Common myeloid progenitor, CD34-positive (primary cell): ENCODE measurements at regions not wholly inside any gene's neighbourhood (a gene's known extent, or its start where the extent isn't known, plus 50 kb on each side); places are given as distances from the start of the nearest gene placed in this dataset.
"Not testable (repeated sequence)": the region's sequence is repeated elsewhere in the genome, so short reads cannot be mapped to it uniquely, and the experiment has no call there.

ENCODE experiments used
- CTCF ChIA-PET: fragments of 350-600 bp; sonication (Branson Sonifier 250); formaldehyde crosslinking; loops from one replicate; lab custom pipeline; 2021; ENCODE audit warnings: antibody characterized with exemption; lab: Charles Lee
- POLR2A ChIA-PET: fragments of 350-600 bp; sonication (Branson Sonifier 250); formaldehyde crosslinking; loops from one replicate; lab custom pipeline; 2021; ENCODE audit warnings: antibody characterized with exemption; lab: Charles Lee
- DNase-seq, 3 donors: peaks; one replicate each; pipeline versions ENCODE4 v3.0.0 to v3.0.0-alpha.2; 2013
- H3K27ac ChIP-seq, 2 experiments: 1 replicate in 1 of 2; 2 replicates in 1 of 2; pipeline ENCODE4 v1.7.0; 2013; ENCODE audit warnings: inconsistent platforms in 2 of 2, low read length in 2 of 2, mild to moderate bottlenecking in 2 of 2, low read depth in 1 of 2, moderate library complexity in 1 of 2; ENCODE audit not compliant: severe bottlenecking in 2 of 2, insufficient read depth in 1 of 2, poor library complexity in 1 of 2
- H3K27me3 ChIP-seq, 5 experiments: replicated peaks in 2 of 5; 1 replicate in 3 of 5; 2 replicates in 2 of 5; pipeline versions ENCODE4 v1.6.1 to v1.7.0; 2013; ENCODE audit warnings: low read length in 4 of 5, mild to moderate bottlenecking in 2 of 5, moderate library complexity in 2 of 5, inconsistent platforms in 1 of 5; ENCODE audit not compliant: insufficient read depth in 5 of 5, control insufficient read depth in 4 of 5
- H3K36me3 ChIP-seq, 4 experiments: 1 replicate in 2 of 4; 2 replicates in 2 of 4; pipeline versions ENCODE4 v1.6.1 to v1.7.0; 2013; ENCODE audit warnings: low read length in 3 of 4, control low read depth in 1 of 4, mild to moderate bottlenecking in 1 of 4; ENCODE audit not compliant: control insufficient read depth in 4 of 4, insufficient read depth in 4 of 4
- H3K4me1 ChIP-seq, 4 experiments: 1 replicate in 3 of 4; 2 replicates in 1 of 4; pipeline versions ENCODE4 v1.6.1 to v1.7.1; 2013; ENCODE audit warnings: low read length in 3 of 4, mild to moderate bottlenecking in 3 of 4, control low read depth in 1 of 4, inconsistent platforms in 1 of 4, moderate library complexity in 1 of 4; ENCODE audit not compliant: control insufficient read depth in 4 of 4, insufficient read depth in 4 of 4; ENCODE audit errors: control extremely low read depth in 1 of 4
- H3K4me3 ChIP-seq, 7 experiments: 1 replicate in 4 of 7; 2 replicates in 3 of 7; pipeline versions ENCODE4 v1.5.1 to v1.7.0; 2013; ENCODE audit warnings: mild to moderate bottlenecking in 7 of 7, low read length in 6 of 7, moderate library complexity in 6 of 7, inconsistent platforms in 2 of 7, low read depth in 2 of 7, control low read depth in 1 of 7; ENCODE audit not compliant: insufficient read depth in 4 of 7, control insufficient read depth in 1 of 7; ENCODE audit errors: extremely low read depth in 1 of 7
- H3K9me3 ChIP-seq, 5 experiments: 1 replicate in 4 of 5; 2 replicates in 1 of 5; pipeline versions ENCODE4 v1.6.1 to v1.7.1; 2013; ENCODE audit warnings: low read length in 4 of 5, mild to moderate bottlenecking in 2 of 5, inconsistent platforms in 1 of 5, low read depth in 1 of 5, moderate library complexity in 1 of 5; ENCODE audit not compliant: control insufficient read depth in 4 of 5, insufficient read depth in 2 of 5; ENCODE audit errors: control extremely low read depth in 1 of 5
- WGBS: methylation state at CpG from one replicate; pipeline ENCODE4 v1.1.5; 2013; ENCODE audit not compliant: insufficient coverage; 5-methylcytosine and 5-hydroxymethylcytosine counted together

- CTCF ChIA-PET = interaction anchor here (0.7 to 1.9 kb wide), 8 partner anchors 20 to 530 kb away, joined by 3 to 7 read pairs (median 4); no protein-coding TSS in a partner anchor
- DNase-seq = peak; percentile 44 to 71 (median 70)
- no peak overlapping the region for H3K4me3 ChIP-seq
- H3K27ac ChIP-seq = no peak overlapping the region
- H3K36me3 ChIP-seq = no peaks in the 10 kb centered on the region
- no CpG with 5 or more reads among the region's 3 CpGs for WGBS
- POLR2A ChIA-PET = no interaction called here
- no peaks in the 10 kb centered on the region for H3K9me3 ChIP-seq
- peaks cover 0 to 4% (median 0%) of the 10 kb centered on the region in 4 experiments for H3K4me1 ChIP-seq
- H3K27me3 ChIP-seq = peaks cover 0 to 10% (median 0%) of the 10 kb centered on the region in 5 experiments
These were observed 53.9 kb upstream of the HEPH start for GRCh38 chrX:66110112-66110511.

- CTCF ChIA-PET = interaction anchor here (1.1 to 1.5 kb wide), 2 partner anchors 102 to 515 kb away, joined by 3 read pairs; no protein-coding TSS in a partner anchor
- H3K27me3 ChIP-seq, H3K4me3 ChIP-seq, H3K36me3 ChIP-seq, DNase-seq, H3K9me3 ChIP-seq, H3K27ac ChIP-seq, POLR2A ChIA-PET, H3K4me1 ChIP-seq: not testable (repeated sequence)
- 83% methylated on average over 1 of the region's 4 CpGs for WGBS
These were observed 56.2 kb upstream of the HEPH start for GRCh38 chrX:66107860-66108259.

- H3K36me3 ChIP-seq, H3K4me1 ChIP-seq, POLR2A ChIA-PET, H3K27me3 ChIP-seq, DNase-seq, CTCF ChIA-PET, H3K9me3 ChIP-seq, H3K4me3 ChIP-seq, H3K27ac ChIP-seq: not testable (repeated sequence)
- WGBS = 40% methylated on average over 1 of the region's 3 CpGs
These were observed 61.6 kb upstream of the HEPH start for GRCh38 chrX:66102398-66102797.

GRCh38 chrX:66098162-66098561 is 58.3 kb upstream of the VSIG4 start:
- POLR2A ChIA-PET = no interaction called here
- WGBS = no CpG with 5 or more reads among the region's 2 CpGs

GRCh38 chrX:66096987-66097386 is 57.1 kb upstream of the VSIG4 start:
- H3K36me3 ChIP-seq, H3K4me1 ChIP-seq, H3K9me3 ChIP-seq, CTCF ChIA-PET, H3K4me3 ChIP-seq, POLR2A ChIA-PET, H3K27ac ChIP-seq, DNase-seq, H3K27me3 ChIP-seq: not testable (repeated sequence)
- no CpG with 5 or more reads among the region's 16 CpGs for WGBS

More at GRCh38 chrX:66098162-66098561, 58.3 kb upstream of the VSIG4 start:
- Histone ChIP-seq H3K9me3 (peaks cover 0 to 2% (median 0%) of the 10 kb centered on the region in 5 experiments), H3K36me3 (no peaks in the 10 kb centered on the region), H3K4me3 (no peak overlapping the region), H3K27ac (no peak overlapping the region), H3K27me3 (no peaks in the 10 kb centered on the region), H3K4me1 (no peaks in the 10 kb centered on the region)
- CTCF ChIA-PET = no interaction called here
- DNase-seq = no peak

- POLR2A ChIA-PET, CTCF ChIA-PET, H3K27me3 ChIP-seq, H3K4me3 ChIP-seq, H3K27ac ChIP-seq, H3K9me3 ChIP-seq, H3K36me3 ChIP-seq, H3K4me1 ChIP-seq: not testable (repeated sequence)
- DNase-seq = peak in 1 of 3 donors; percentile 10
These were observed 50.1 kb upstream of the VSIG4 start for GRCh38 chrX:66090004-66090403.
